ENCODE measurements at regions not wholly inside any gene's neighbourhood (a gene's known extent, or its start where the extent isn't known, plus 50 kb on each side); places are given as distances from the start of the nearest gene placed in this dataset.
"Not testable (repeated sequence)": the region's sequence is repeated elsewhere in the genome, so short reads cannot be mapped to it uniquely, and the experiment has no call there.

DNA sequence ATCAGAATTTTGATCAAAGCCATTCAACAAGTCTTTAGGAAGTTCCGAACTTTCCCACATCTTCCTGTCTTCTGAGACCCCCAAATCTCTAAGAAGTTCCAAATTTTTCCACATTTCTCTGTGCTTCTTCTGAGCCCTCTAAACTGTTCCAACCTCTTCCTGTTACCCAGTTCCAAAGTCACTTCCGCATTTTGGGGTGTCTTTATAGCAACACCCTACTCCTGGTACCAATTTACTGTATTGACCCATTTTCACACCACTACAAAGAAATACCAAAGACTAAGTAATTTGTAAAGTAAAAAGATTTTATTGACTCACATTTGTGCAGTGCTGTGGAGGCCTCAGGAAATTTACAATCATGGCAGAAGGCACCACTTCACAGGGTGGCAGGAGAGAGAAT, 385.8 kb upstream of the GHITM start:
- DNase-seq (ENCODE audit: low spot score), result no peak

- DNase-seq (ENCODE audit: low spot score), result no peak
Observed at GRCh38 chr10:83754857-83755256, 384.5 kb upstream of the GHITM start.

DNA sequence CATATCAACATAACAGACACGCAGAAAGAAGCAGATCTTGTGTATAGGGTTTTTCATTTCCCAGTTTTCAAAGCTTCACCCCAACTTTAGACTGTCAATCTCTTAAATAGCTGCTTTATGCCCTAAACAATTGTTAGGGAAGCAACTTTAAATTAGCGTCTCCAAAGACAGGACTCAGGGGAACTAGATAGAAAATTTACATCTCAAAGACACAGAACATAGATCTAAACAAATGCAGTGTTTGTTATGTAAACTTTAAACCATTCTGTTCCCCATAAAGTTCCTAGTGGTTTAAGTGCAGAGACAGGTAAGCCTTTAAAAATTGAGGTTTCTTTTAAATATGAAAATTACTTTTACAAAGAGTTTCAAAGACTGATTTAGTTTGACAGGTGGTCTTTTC, 379.2 kb upstream of the GHITM start:
- no peak for DNase-seq (ENCODE audit: low spot score)

DNA sequence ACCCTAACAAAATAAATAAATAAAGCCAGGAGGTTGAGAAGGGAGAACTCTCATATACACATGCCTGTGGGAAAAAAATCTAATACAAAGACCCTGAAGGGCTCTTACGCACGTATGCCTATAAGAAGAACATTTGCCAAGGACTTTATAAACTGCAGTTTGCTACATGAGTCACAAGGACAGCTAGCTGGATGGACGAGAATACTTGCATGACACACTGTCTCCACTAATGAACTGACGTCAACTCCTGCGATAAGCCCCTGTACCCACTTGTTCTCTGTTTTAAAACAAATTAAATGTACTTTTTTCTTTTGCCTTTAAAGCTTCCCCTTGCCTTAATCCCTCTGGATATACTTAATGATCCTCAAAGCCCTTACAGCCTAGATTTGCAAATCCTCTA, 374.6 kb upstream of the GHITM start:
- DNase-seq (ENCODE audit: low spot score), result no peak

GRCh38 chr10:83765731-83766130, 373.6 kb upstream of the GHITM start:
- no peak for DNase-seq (ENCODE audit: low spot score)

DNA sequence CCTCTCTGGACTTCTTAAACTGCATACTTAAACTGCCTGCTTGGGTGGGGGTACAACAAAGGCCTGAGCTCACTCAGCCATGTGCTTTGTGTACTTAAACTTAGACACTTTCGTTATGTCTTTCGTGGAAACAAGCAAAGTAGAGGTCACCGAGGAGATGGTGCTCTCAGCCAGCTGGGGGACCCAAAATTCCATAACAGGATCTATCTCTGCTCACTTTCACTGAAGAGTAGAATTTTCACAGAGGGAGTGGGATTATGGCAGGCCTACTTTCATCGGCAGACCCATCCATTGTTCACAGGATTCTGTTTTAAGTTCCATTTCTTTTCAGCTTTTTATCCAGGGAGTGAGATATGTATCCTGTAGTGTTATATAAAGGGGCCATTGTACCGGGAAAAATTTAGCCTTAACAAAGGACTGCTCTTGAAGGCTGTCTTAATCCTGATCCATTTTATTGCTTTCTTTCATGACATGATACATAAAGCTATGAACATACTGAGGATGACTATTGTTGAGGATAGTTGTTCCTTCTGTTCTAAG, 370.0 kb upstream of the GHITM start:
- no peak for DNase-seq (ENCODE audit: low spot score)

DNA sequence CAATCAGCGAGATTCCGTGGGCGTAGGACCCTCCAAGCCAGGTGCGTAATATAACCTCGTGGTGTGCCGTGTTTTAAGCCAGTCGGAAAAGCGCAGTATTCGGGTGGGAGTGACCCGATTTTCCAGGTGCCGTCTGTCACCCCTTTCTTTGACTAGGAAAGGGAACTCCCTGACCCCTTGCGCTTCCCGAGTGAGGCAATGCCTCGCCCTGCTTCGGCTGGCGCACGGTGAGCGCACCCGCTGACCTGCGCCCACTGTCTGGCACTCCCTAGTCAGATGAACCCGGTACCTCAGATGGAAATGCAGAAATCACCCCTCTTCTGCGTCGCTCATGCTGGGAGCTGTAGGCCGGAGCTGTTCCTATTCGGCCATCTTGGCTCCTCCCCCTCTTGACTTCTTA, 352.6 kb upstream of the GHITM start:
- DNase-seq (ENCODE audit: low spot score), result not testable (repeated sequence)

GRCh38 chr10:83801983-83802382, 337.3 kb upstream of the GHITM start:
- no peak for DNase-seq (ENCODE audit: low spot score)

- no peak for DNase-seq (ENCODE audit: low spot score)
Observed at GRCh38 chr10:83806717-83807116, 332.6 kb upstream of the GHITM start.

- no peak for DNase-seq (ENCODE audit: low spot score)
Observed at GRCh38 chr10:83809001-83809400, 330.3 kb upstream of the GHITM start.

- DNase-seq (ENCODE audit: low spot score), result no peak
Observed at GRCh38 chr10:83816942-83817341, 322.4 kb upstream of the GHITM start.

- no peak for DNase-seq (ENCODE audit: low spot score)
Observed at GRCh38 chr10:83817797-83818196, 321.5 kb upstream of the GHITM start.

DNA sequence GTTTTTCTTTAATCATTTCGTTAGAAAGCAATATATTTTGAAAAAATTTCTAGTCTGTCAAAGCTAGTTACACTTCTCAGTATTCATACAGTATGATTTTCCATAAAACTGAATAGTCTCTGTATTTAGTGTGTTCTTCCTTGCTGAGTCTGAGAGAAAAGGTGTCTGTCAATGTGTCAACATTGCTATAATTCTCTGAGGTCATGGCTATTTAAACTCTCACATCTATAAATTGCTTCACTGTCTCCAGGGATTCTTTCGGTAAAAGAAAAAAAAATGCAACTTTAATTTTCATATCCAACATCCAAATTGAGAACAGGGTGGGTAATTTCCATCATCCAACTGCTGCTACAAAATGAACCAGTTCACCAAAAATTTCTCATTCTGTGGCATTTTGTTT, 319.7 kb upstream of the GHITM start:
- DNase-seq (ENCODE audit: low spot score), result no peak

DNA sequence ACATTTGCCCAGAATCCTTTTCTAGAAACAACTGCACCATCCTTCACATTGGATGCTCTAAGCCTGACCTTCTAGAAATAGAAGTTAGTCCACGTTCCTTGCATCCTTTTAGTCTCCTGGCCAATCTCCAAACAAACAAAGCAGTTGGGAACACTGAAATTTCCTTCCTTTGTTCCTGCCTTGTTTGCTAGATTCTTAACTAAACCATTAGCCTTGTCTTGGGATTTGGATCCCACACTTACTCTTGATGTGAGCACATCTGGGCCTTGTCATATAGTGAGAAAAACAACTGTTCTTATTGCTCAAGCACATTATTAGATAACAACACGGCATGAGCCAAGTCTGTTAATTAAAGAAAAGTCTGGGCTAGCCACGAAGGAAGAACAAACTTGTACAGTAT, 319.3 kb upstream of the GHITM start:
- DNase-seq (ENCODE audit: low spot score), result no peak

DNA sequence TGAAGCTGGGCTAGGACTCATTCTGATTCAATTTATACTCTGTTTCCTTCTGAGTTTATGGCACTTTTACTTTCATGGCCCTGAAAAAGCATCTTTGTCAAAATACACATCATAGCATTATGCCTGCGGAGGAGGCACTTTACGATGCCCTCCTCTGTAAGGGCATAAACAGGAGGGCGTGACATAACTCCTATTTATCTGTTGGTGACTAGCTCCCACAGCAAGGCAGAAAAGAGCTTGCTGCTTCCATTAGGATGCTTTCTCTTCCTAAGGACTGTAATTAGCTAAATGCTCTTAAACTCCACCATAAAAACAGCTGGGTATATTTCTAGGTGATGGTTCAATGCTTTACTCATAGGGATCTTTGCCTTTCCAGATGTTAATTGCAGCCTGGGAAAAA, 315.2 kb upstream of the GHITM start:
- no peak for DNase-seq (ENCODE audit: low spot score)

DNA sequence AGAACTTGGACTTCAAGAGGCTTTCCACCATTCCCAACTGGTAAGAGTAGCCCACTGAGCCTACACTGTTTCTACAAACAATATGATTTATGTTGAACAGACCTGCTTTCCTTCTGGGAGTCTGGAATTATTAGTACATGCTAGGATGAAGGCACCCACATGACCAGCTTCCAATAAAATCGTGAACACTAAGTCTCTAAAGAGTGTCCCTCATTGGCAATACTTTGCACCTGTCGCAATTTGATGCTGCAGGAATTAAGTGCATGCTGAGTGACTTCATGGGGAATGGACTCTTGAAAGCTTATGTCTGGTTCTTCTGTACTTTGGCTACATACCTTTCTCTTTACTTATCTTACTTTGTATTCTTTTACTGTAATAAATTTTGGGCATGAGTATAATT, 305.2 kb upstream of the GHITM start:
- no peak for DNase-seq (ENCODE audit: low spot score)

GRCh38 chr10:83835945-83836745, 303.2 kb upstream of the GHITM start:
- no peak for DNase-seq (ENCODE audit: low spot score)

DNA sequence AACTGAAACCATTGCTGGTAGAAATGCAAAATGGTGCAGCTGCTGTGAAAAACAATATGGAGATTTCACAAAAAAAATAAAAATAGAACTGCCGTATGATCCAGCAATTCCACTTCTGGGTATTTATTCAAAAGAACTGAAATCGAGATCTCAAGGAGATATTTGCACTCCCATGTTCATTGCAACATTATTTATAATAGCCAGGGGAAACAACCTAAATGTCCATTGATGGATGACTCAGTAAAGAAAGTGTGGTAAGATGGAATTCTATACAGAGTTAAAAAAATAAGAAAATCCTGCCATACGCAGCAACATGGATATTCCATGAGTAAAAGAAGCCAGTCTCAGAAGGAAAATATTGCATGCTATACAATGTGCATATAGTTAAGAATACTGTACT, 290.6 kb upstream of the GHITM start:
- DNase-seq (ENCODE audit: low spot score), result no peak

DNA sequence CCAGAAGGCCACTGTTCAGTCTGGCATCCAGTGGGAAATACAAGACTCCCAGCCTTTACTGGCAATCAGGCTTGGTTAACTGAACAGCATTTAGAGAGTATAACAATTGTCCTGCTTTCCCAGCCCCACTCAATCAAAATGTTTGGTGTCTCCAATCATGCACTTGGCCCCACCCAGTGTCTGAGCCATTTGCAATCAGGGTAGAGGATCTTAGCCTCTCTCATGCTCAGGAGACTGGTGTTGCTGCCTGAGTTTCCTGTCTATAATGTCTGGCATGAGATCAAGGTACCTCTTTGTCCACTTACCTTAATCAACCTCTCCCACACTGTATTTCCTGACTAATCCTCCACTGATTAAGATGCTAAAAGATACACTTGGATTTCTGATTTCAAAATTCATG, 290.2 kb upstream of the GHITM start:
- no peak for DNase-seq (ENCODE audit: low spot score)

DNA sequence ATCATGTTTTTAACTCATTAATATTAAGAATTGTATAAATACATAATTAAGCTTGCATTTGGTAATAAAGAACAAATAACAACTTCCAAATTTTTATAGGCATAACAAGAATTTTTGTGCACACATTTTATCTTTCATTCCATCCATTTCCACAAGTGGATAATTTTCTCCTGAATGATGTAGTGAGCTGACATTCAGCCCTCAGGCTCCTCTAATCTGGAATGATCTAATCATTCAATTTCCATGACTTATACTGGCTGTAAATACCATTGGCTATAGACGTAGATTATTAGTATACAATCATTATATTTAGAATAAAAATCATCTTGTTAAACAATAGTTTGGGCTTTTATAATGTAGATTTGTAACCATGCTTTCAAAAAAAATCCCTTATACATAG, 287.2 kb upstream of the GHITM start:
- DNase-seq (ENCODE audit: low spot score), result no peak

DNA sequence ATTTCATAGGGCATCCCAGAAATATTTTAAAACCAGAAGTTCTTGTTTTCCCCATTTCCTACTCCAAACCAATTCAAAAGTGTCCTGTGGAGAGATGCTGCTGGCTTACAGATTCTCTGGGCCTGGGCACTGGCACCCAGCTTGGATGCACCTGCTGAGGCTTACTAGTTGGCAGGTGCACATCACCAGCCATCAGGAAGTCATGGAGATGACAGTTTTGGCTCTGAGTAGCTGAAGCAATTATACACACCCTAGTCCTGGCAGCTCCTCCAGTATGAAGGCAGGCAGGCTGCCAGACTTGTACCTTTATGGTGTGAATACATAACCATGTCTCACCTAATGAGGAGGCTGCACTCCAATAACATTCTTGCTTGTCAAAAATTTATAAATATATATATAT, 276.6 kb upstream of the GHITM start:
- DNase-seq (ENCODE audit: low spot score), result no peak

- no peak for DNase-seq (ENCODE audit: low spot score)
Observed at GRCh38 chr10:83863283-83863966, 275.9 kb upstream of the GHITM start.

DNA sequence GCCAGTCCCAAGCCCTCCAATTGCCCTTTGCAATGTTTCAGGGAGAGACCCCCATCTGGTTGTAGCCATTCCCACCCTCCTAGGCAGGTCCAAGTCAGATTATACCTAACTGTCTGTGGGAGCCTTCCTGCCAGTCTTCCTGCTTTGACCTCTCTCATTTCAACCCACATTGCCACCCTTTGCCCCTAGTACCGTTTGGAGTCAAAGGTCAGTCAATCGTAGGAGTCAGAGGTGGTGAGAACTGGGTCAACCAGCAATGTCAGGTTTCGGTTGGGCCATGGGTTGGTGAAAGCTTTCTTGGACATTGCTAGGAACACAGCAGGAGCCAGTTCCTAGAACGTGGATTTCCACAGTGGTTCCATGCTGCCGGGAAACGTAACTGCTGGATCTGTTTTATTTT, 269.4 kb upstream of the GHITM start:
- no peak for DNase-seq (ENCODE audit: low spot score)

Data from hematopoietic multipotent progenitor cell treated with erythropoietin and hydrocortisone succinate and interleukin-3 and kit ligand, for 15 days (in vitro differentiated cells).